WERI-Rb-1 (cell line): ENCODE measurements at regions not wholly inside any gene's neighbourhood (a gene's known extent, or its start where the extent isn't known, plus 50 kb on each side); places are given as distances from the start of the nearest gene placed in this dataset.

ENCODE experiments used
- DNase-seq: peaks from one replicate; pipeline ENCODE4 v3.0.0-alpha.2; 2020
- H3K27ac ChIP-seq: fragments of 250-450 bp; sonication (Bioruptor Pico); 2 replicates; pipeline ENCODE4 v1.5.1; 2020; ENCODE audit warnings: mild to moderate bottlenecking, moderate library complexity
- H3K27me3 ChIP-seq: fragments of 250-450 bp; sonication (Bioruptor Pico); 2 replicates; pipeline ENCODE4 v1.5.1; 2021; ENCODE audit warnings: mild to moderate bottlenecking, low read depth, moderate library complexity; ENCODE audit not compliant: insufficient read depth, severe bottlenecking
- H3K36me3 ChIP-seq: fragments of 250-450 bp; sonication (Bioruptor Pico); 2 replicates; pipeline ENCODE4 v1.5.1; 2020; ENCODE audit warnings: mild to moderate bottlenecking, moderate library complexity
- H3K4me3 ChIP-seq: 2 replicates; pipeline ENCODE4 v1.5.1; 2011; ENCODE audit warnings: low read depth, mild to moderate bottlenecking, control low read depth, low read length
- H3K9me3 ChIP-seq: fragments of 250-450 bp; sonication (Bioruptor Pico); 2 replicates; pipeline ENCODE4 v1.5.1; 2021; ENCODE audit warnings: mild to moderate bottlenecking, moderate library complexity; ENCODE audit not compliant: severe bottlenecking
- CTCF ChIP-seq: IDR thresholded peaks from 2 replicates; pipeline ENCODE4 v1.5.1; 2011; ENCODE audit warnings: low read depth, mild to moderate bottlenecking, control low read depth, inconsistent platforms, low read length

DNA sequence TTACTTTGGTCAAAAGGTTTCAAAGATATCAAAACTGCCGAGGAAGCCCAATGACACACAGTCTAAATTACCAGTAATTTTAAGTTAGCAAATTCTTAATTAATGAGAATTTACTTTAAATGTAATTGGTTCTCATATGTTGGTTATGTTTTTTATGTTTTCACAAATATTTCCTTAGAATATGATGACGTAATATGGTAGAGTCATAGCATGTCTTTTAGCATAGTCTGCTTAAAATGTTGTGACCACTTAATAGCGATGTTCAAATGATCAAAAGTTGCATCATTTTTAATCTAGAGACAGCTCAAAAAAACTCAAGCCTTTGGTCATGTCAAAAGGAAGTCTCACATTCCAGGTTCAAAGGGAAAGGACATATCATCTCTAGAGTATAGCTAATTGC, 123.3 kb upstream of the ST6GAL2 start:
- DNase-seq: no peak
- Histone ChIP-seq H3K9me3 (no peaks in the 10 kb centered on the region), H3K4me3 (no peak overlapping the region), H3K36me3 (no peaks in the 10 kb centered on the region), H3K27ac (no peak overlapping the region), H3K27me3 (peaks cover 26% of the 10 kb centered on the region)
- TF ChIP-seq CTCF: no peak

- peaks cover 40% of the 10 kb centered on the region for H3K27me3 ChIP-seq
- TF ChIP-seq CTCF: no peak
Measured at GRCh38 chr2:107012714-107013306, 126.8 kb upstream of the ST6GAL2 start.

GRCh38 chr2:107013884-107014283, 127.9 kb upstream of the ST6GAL2 start:
- Histone ChIP-seq H3K4me3 (no peak overlapping the region), H3K9me3 (no peaks in the 10 kb centered on the region), H3K27me3 (peaks cover 46% of the 10 kb centered on the region), H3K36me3 (no peaks in the 10 kb centered on the region), H3K27ac (no peak overlapping the region)
- no peak for TF ChIP-seq CTCF
- DNase-seq: no peak

More at GRCh38 chr2:107012714-107013306, 126.8 kb upstream of the ST6GAL2 start:
- Histone ChIP-seq H3K9me3 (no peaks in the 10 kb centered on the region), H3K27ac (no peak overlapping the region), H3K36me3 (no peaks in the 10 kb centered on the region), H3K4me3 (no peak overlapping the region)
- DNase-seq: no peak

DNA sequence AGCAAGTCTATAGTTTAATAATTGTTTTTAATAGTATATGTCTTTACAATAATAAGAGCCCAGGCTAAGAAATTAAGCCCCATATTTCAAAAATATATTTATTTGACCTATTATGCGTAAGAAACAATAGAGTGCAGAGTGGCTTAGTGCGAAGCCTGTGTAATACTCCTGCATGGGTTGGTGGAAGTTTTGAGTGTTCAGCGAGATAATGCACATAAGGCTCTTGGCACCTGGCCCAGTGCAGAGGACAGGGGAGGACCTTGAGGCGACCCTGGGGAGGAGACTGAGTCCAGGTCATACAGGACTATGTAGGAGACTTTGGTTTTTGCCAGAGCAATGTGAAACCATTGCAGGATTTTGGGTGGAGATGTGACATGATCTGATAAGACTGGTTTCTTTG, 132.4 kb upstream of the ST6GAL2 start:
- no peak for DNase-seq
- Histone ChIP-seq H3K27ac (no peak overlapping the region), H3K4me3 (no peak overlapping the region), H3K27me3 (peaks cover 66% of the 10 kb centered on the region), H3K9me3 (no peaks in the 10 kb centered on the region), H3K36me3 (no peaks in the 10 kb centered on the region)
- TF ChIP-seq CTCF: no peak

GRCh38 chr2:107020392-107020791, 134.4 kb upstream of the ST6GAL2 start:
- Histone ChIP-seq H3K27ac (no peak overlapping the region), H3K36me3 (no peaks in the 10 kb centered on the region), H3K4me3 (no peak overlapping the region), H3K9me3 (no peaks in the 10 kb centered on the region), H3K27me3 (peaks cover 63% of the 10 kb centered on the region)
- no peak for DNase-seq
- TF ChIP-seq CTCF: no peak

- no peaks in the 10 kb centered on the region for H3K36me3 ChIP-seq
- no peaks in the 10 kb centered on the region for H3K9me3 ChIP-seq
- H3K4me3 ChIP-seq: no peak overlapping the region
- peaks cover 47% of the 10 kb centered on the region for H3K27me3 ChIP-seq
- no peak for TF ChIP-seq CTCF
- no peak for DNase-seq
- H3K27ac ChIP-seq: no peak overlapping the region
Measured at GRCh38 chr2:107024269-107024668, 138.3 kb upstream of the ST6GAL2 start.
